Right lobe of liver (tissue), 6 donors: ENCODE measurements at regions not wholly inside any gene's neighbourhood (a gene's known extent, or its start where the extent isn't known, plus 50 kb on each side); places are given as distances from the start of the nearest gene placed in this dataset.

Experiments used
- ATAC-seq, 4 donors: fragments of 200-7000 bp; cut with Tn5 transposase; one replicate each; pipeline ENCODE4 v1.9.1; 2020; ENCODE audit warnings: mild to moderate bottlenecking in 4 of 4, moderate library complexity in 4 of 4
- DNase-seq, 3 donors: peaks; one replicate each; pipeline ENCODE4 v3.0.0-alpha.2; 2020
- H3K27ac ChIP-seq, 3 donors: fragments of 200-600 bp; one replicate each; pipeline ENCODE4 v1.8.0; 2022
- H3K27me3 ChIP-seq, 2 donors: fragments of 200-600 bp; one replicate each; pipeline ENCODE4 v1.8.0; 2022
- H3K36me3 ChIP-seq, 4 donors: fragments of 200-600 bp; sonication (generic) in 1 of 4; one replicate each; pipeline versions ENCODE4 v1.5.1 to v1.8.0; 2017 to 2022; ENCODE audit warnings: control low read depth in 1 of 4
- H3K4me1 ChIP-seq, 4 donors: fragments of 200-600 bp; sonication (generic) in 1 of 4; one replicate each; pipeline versions ENCODE4 v1.5.1 to v1.8.0; 2017 to 2022; ENCODE audit warnings: control low read depth in 1 of 4
- H3K4me3 ChIP-seq, 3 donors: fragments of 200-600 bp; one replicate each; pipeline ENCODE4 v1.8.0; 2022
- H3K9me3 ChIP-seq, 4 donors: fragments of 200-600 bp; sonication (generic) in 1 of 4; one replicate each; pipeline versions ENCODE4 v1.5.1 to v1.8.0; 2017 to 2022; ENCODE audit warnings: control low read depth in 1 of 4
- CTCF ChIP-seq, 4 donors: fragments of 200-600 bp in 3 of 4; fragments of 450-650 bp in 1 of 4; IDR thresholded peaks; one replicate each; pipeline versions ENCODE4 v1.5.1 to v1.8.0; 2016 to 2022; ENCODE audit warnings: antibody characterized with exemption in 4 of 4, mild to moderate bottlenecking in 2 of 4
- POLR2A ChIP-seq: fragments of 450-650 bp; IDR thresholded peaks from one replicate; pipeline ENCODE4 v1.6.1; 2017; ENCODE audit warnings: antibody characterized with exemption, mild to moderate bottlenecking
- WGBS: methylation state at CpG from one replicate; pipeline ENCODE4 v1.1.6; 2018; ENCODE audit warnings: low coverage, low lambda C conversion rate; ENCODE audit not compliant: insufficient coverage; ENCODE audit errors: missing lambda C conversion rate; 5-methylcytosine and 5-hydroxymethylcytosine counted together
- intact Hi-C, 2 donors: fragments of 100-400 bp; cut with DNase I; formaldehyde crosslinking; loops; one replicate each; pipeline versions ENCODE4 v1.11.2 to v1.14.1; 2022
- donor health status: DM: no; HTN: yes; CAD: no.
- donor health status: DM: no; HTN: no; CAD: no.
- donor health status: DM: no; HTN: no; CAD: no.
- donor health status: DM: no; HTN: yes; CAD: no.
- donor health status: DM: no; HTN: yes; CAD: no.

GRCh38 chr2:223526106-223526505, 76.1 kb downstream of the SCG2 start:
- no peak for ATAC-seq
- intact Hi-C loops, result no loop called here

GRCh38 chr2:223528036-223528435, 74.1 kb downstream of the SCG2 start:
- Histone ChIP-seq H3K27me3 (no peaks in the 10 kb centered on the region), H3K27ac (no peak overlapping the region), H3K4me3 (no peak overlapping the region), H3K4me1 (no peaks in the 10 kb centered on the region), H3K36me3 (no peaks in the 10 kb centered on the region), H3K9me3 (no peaks in the 10 kb centered on the region)
- WGBS, result 68% methylated on average over 5 of the region's 5 CpGs
- no peak for DNase-seq
- TF ChIP-seq CTCF (IDR thresholded peaks at IDR 0.05), result no peak
- no peak for TF ChIP-seq POLR2A
- no peak for ATAC-seq
- intact Hi-C loops, result no loop called here

More at GRCh38 chr2:223526106-223526505, 76.1 kb downstream of the SCG2 start:
- Histone ChIP-seq H3K4me1 (no peaks in the 10 kb centered on the region), H3K27ac (no peak overlapping the region), H3K9me3 (no peaks in the 10 kb centered on the region), H3K4me3 (no peak overlapping the region), H3K27me3 (no peaks in the 10 kb centered on the region), H3K36me3 (no peaks in the 10 kb centered on the region)
- no peak for DNase-seq
- TF ChIP-seq POLR2A (no peak), CTCF (IDR thresholded peaks at IDR 0.05) (no peak)

GRCh38 chr2:223529696-223530095, 72.5 kb downstream of the SCG2 start:
- 91% methylated on average over 3 of the region's 3 CpGs for WGBS
- no peak for TF ChIP-seq POLR2A
- no peak for TF ChIP-seq CTCF (IDR thresholded peaks at IDR 0.05)
- no peak for ATAC-seq

GRCh38 chr2:223530811-223531210, 71.3 kb downstream of the SCG2 start:
- DNase-seq, result no peak
- intact Hi-C loops, result no loop called here
- H3K4me3 ChIP-seq, result no peak overlapping the region
- H3K27ac ChIP-seq, result no peak overlapping the region
- 54% methylated on average over 3 of the region's 4 CpGs for WGBS
- H3K9me3 ChIP-seq, result no peaks in the 10 kb centered on the region
- H3K36me3 ChIP-seq, result no peaks in the 10 kb centered on the region
- H3K4me1 ChIP-seq, result no peaks in the 10 kb centered on the region
- ATAC-seq, result no peak
- TF ChIP-seq CTCF (IDR thresholded peaks at IDR 0.05), result no peak
- TF ChIP-seq POLR2A, result no peak
- H3K27me3 ChIP-seq, result no peaks in the 10 kb centered on the region

More at GRCh38 chr2:223529696-223530095, 72.5 kb downstream of the SCG2 start:
- intact Hi-C loops, result no loop called here
- Histone ChIP-seq H3K4me1 (no peaks in the 10 kb centered on the region), H3K4me3 (no peak overlapping the region), H3K27ac (no peak overlapping the region), H3K36me3 (no peaks in the 10 kb centered on the region), H3K9me3 (no peaks in the 10 kb centered on the region), H3K27me3 (no peaks in the 10 kb centered on the region)
- no peak for DNase-seq

GRCh38 chr2:223532161-223532560, 70.0 kb downstream of the SCG2 start:
- no peaks in the 10 kb centered on the region for H3K9me3 ChIP-seq
- no peaks in the 10 kb centered on the region for H3K4me1 ChIP-seq
- H3K27ac ChIP-seq, result no peak overlapping the region
- TF ChIP-seq CTCF (IDR thresholded peaks at IDR 0.05), result no peak
- no peak for TF ChIP-seq POLR2A
- no peak for DNase-seq
- H3K36me3 ChIP-seq, result no peaks in the 10 kb centered on the region
- H3K27me3 ChIP-seq, result no peaks in the 10 kb centered on the region
- no peak overlapping the region for H3K4me3 ChIP-seq
- 21% methylated on average over 2 of the region's 2 CpGs for WGBS
- intact Hi-C loops, result no loop called here
- ATAC-seq, result no peak
